Fibroblast of lung (primary cell): ENCODE measurements at regions not wholly inside any gene's neighbourhood (a gene's known extent, or its start where the extent isn't known, plus 50 kb on each side); places are given as distances from the start of the nearest gene placed in this dataset.
"Not testable (repeated sequence)": the region's sequence is repeated elsewhere in the genome, so short reads cannot be mapped to it uniquely, and the experiment has no call there.

Experiments
- DNase-seq, 2 donors: peaks; one replicate each; pipeline versions ENCODE4 v3.0.0 to v3.0.0-alpha.2; 2010; ENCODE audit warnings: low read depth in 2 of 2
- H2AFZ ChIP-seq: 2 replicates; pipeline ENCODE4 v1.5.1; 2012; ENCODE audit warnings: low read length, control low read depth, inconsistent platforms
- H3K27ac ChIP-seq: 2 replicates; pipeline ENCODE4 v1.5.1; 2011; ENCODE audit warnings: low read length, control low read depth; ENCODE audit not compliant: insufficient read depth
- H3K27me3 ChIP-seq: 2 replicates; pipeline ENCODE4 v1.5.1; 2011; ENCODE audit warnings: mild to moderate bottlenecking, low read length; ENCODE audit not compliant: control insufficient read depth, insufficient read depth
- H3K36me3 ChIP-seq: 2 replicates; pipeline ENCODE4 v1.5.1; 2011; ENCODE audit warnings: low read length; ENCODE audit not compliant: control insufficient read depth, insufficient read depth
- H3K4me1 ChIP-seq: 2 replicates; pipeline ENCODE4 v1.5.1; 2011; ENCODE audit warnings: low read length; ENCODE audit not compliant: control insufficient read depth, insufficient read depth; ENCODE audit errors: extremely low read depth
- H3K4me2 ChIP-seq: 2 replicates; pipeline ENCODE4 v1.5.1; 2011; ENCODE audit warnings: low read length, control low read depth; ENCODE audit not compliant: insufficient read depth; ENCODE audit errors: extremely low read depth
- H3K4me3 ChIP-seq, 4 experiments: fragments of 200-600 bp in 1 of 4; sonication (generic) in 1 of 4; replicated peaks in 1 of 4; 2 replicates each; pipeline ENCODE4 v1.5.1; 2011 to 2016; ENCODE audit warnings: low read length in 4 of 4, low read depth in 3 of 4, mild to moderate bottlenecking in 3 of 4, control low read depth in 2 of 4, inconsistent platforms in 1 of 4, mixed read lengths in 1 of 4; ENCODE audit not compliant: insufficient read depth in 1 of 4; ENCODE audit errors: control extremely low read depth in 1 of 4
- H3K79me2 ChIP-seq: 2 replicates; pipeline ENCODE4 v1.5.1; 2012; ENCODE audit warnings: mild to moderate bottlenecking, low read length, inconsistent platforms; ENCODE audit not compliant: control insufficient read depth, insufficient read depth
- H3K9ac ChIP-seq: 2 replicates; pipeline ENCODE4 v1.5.1; 2011; ENCODE audit warnings: mild to moderate bottlenecking, low read length, control low read depth; ENCODE audit not compliant: insufficient read depth
- H3K9me3 ChIP-seq: 2 replicates; pipeline ENCODE4 v1.5.1; 2012; ENCODE audit warnings: low read depth, low read length; ENCODE audit not compliant: control insufficient read depth, insufficient read depth
- H4K20me1 ChIP-seq: 2 replicates; pipeline ENCODE4 v1.5.1; 2011; ENCODE audit warnings: low read length; ENCODE audit not compliant: control insufficient read depth, insufficient read depth; ENCODE audit errors: extremely low read depth
- EZH2 ChIP-seq: IDR thresholded peaks from 2 replicates; pipeline ENCODE4 v1.5.1; 2012; ENCODE audit warnings: low read length, control low read depth, mild to moderate bottlenecking; ENCODE audit errors: missing control alignments
- TF ChIP-seq, protein P1 (sequence below), 2 donors: IDR thresholded peaks in 1 of 2; conservative IDR thresholded peaks in 1 of 2; 1 replicate in 1 of 2; 2 replicates in 1 of 2; pipeline ENCODE4 v1.5.1; 2011 to 2012; ENCODE audit warnings: low read length in 2 of 2, control low read depth in 1 of 2, inconsistent platforms in 1 of 2, low read depth in 1 of 2, mild to moderate bottlenecking in 1 of 2

DNA sequence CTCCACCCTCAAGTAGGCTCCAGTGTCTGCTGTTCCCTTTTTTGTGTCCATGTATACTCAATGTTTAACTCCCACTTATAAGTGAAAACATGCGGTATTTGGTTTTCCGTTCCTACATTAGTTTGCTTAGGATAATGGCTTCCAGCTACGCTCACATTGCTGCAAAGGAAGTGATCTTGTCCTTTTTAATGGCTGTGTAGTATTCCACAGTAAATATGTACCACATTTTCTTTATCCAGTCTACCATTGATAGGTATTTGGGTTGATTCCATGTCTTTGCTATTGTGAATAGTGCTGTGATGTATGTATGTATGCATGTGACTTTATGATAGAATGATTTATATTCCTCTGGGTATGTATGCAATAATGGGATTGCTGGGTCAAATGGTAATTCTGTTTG is 144.6 kb downstream of the BRD1 start:
- H3K9me3 ChIP-seq = no peaks in the 10 kb centered on the region
- H4K20me1 ChIP-seq = no peaks in the 10 kb centered on the region
- H3K27ac ChIP-seq = no peak overlapping the region
- H3K4me2 ChIP-seq = no peak overlapping the region
- H3K4me1 ChIP-seq = no peaks in the 10 kb centered on the region
- no peaks in the 10 kb centered on the region for H3K36me3 ChIP-seq
- H3K27me3 ChIP-seq = no peaks in the 10 kb centered on the region
- H3K9ac ChIP-seq = no peak overlapping the region
- H2AFZ ChIP-seq = no peak overlapping the region
- no peak for DNase-seq
- no peak overlapping the region for H3K4me3 ChIP-seq
- TF ChIP-seq, protein P1, sequence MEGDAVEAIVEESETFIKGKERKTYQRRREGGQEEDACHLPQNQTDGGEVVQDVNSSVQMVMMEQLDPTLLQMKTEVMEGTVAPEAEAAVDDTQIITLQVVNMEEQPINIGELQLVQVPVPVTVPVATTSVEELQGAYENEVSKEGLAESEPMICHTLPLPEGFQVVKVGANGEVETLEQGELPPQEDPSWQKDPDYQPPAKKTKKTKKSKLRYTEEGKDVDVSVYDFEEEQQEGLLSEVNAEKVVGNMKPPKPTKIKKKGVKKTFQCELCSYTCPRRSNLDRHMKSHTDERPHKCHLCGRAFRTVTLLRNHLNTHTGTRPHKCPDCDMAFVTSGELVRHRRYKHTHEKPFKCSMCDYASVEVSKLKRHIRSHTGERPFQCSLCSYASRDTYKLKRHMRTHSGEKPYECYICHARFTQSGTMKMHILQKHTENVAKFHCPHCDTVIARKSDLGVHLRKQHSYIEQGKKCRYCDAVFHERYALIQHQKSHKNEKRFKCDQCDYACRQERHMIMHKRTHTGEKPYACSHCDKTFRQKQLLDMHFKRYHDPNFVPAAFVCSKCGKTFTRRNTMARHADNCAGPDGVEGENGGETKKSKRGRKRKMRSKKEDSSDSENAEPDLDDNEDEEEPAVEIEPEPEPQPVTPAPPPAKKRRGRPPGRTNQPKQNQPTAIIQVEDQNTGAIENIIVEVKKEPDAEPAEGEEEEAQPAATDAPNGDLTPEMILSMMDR (conservative IDR thresholded peaks at IDR 0.05 in 1 of 2, IDR thresholded peaks at IDR 0.05 in 1 of 2; ENCODE audit: low read depth in 1 of 2, low read length in 2 of 2) = no peak
- TF ChIP-seq EZH2 = no peak
- no peaks in the 10 kb centered on the region for H3K79me2 ChIP-seq

DNA sequence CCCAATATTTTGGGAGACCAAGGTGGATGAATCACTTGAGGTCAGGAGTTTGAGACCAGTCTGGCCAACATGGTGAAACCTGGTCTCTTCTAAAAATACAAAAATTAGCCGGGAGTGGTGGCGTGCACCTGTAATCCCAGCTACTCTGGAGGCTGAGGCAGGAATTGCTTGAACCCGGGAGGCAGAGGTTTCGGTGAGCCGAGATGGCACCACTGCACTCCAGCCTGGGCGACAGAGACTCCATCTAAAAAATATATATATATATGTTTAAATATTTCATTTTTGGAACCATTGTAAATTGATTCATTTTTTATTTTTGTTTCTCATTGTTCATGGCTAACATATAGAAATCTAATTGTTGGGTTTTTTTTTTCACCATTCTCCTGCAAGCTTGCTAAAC is 146.9 kb downstream of the BRD1 start:
- H3K9ac ChIP-seq, H4K20me1 ChIP-seq: not testable (repeated sequence)

DNA sequence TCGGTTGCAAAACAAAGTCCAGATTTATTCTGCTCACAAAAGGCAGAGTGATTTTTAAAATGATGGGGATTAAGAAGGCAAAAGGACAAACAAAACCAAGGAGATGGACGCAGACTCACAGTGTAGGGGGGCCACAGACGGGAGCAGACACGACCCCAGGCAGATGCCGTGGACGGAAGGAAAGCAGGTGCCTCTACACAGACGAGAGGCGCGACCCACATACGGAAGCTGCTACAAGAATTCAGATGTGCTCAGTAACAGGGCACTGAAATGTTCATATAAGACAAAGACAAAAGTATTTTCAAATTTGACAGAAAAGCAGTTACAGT is 148.9 kb downstream of the BRD1 start:
- H3K4me1 ChIP-seq = no peaks in the 10 kb centered on the region
- no peak for DNase-seq

More for the DNA sequence above, 146.9 kb downstream of the BRD1 start:
- DNase-seq, H3K4me2 ChIP-seq, H3K4me3 ChIP-seq, H3K79me2 ChIP-seq, H3K9me3 ChIP-seq, H3K27ac ChIP-seq, H3K4me1 ChIP-seq, H2AFZ ChIP-seq, H3K36me3 ChIP-seq, H3K27me3 ChIP-seq: not testable (repeated sequence)

More for the DNA sequence above, 148.9 kb downstream of the BRD1 start:
- H3K36me3 ChIP-seq = no peaks in the 10 kb centered on the region
- TF ChIP-seq, protein P1 (conservative IDR thresholded peaks at IDR 0.05 in 1 of 2, IDR thresholded peaks at IDR 0.05 in 1 of 2; ENCODE audit: low read depth in 1 of 2, low read length in 2 of 2) = no peak
- TF ChIP-seq EZH2 = no peak
- H3K79me2 ChIP-seq = no peaks in the 10 kb centered on the region
- H3K4me2 ChIP-seq = no peak overlapping the region
- no peak overlapping the region for H2AFZ ChIP-seq
- no peak overlapping the region for H3K27ac ChIP-seq
- no peaks in the 10 kb centered on the region for H3K9me3 ChIP-seq
- no peak overlapping the region for H3K9ac ChIP-seq
- H3K4me3 ChIP-seq = no peak overlapping the region
- no peaks in the 10 kb centered on the region for H4K20me1 ChIP-seq
- H3K27me3 ChIP-seq = no peaks in the 10 kb centered on the region
